Neural cell (in vitro differentiated cells): ENCODE measurements at regions not wholly inside any gene's neighbourhood (a gene's known extent, or its start where the extent isn't known, plus 50 kb on each side); places are given as distances from the start of the nearest gene placed in this dataset.

Source experiments
- H2AFZ ChIP-seq: fragments of 200-600, 300-800 bp; sonication (generic), shearing (Covaris generic); 2 replicates; pipeline ENCODE4 v1.6.0; 2014; ENCODE audit warnings: low read depth, mild to moderate bottlenecking, antibody characterized with exemption, low read length, moderate library complexity
- H3F3A ChIP-seq: fragments of 200-600 bp; shearing (Covaris generic); 2 replicates; pipeline ENCODE4 v1.6.1; 2016; ENCODE audit warnings: mild to moderate bottlenecking, moderate library complexity, mixed read lengths, antibody characterized with exemption, low read length; ENCODE audit not compliant: insufficient read depth, poor library complexity, severe bottlenecking
- H3K27ac ChIP-seq: fragments of 200-600, 300-800 bp; sonication (generic), shearing (Covaris generic); 2 replicates; pipeline ENCODE4 v1.5.1; 2014; ENCODE audit warnings: mild to moderate bottlenecking, low read length, moderate library complexity
- H3K27me3 ChIP-seq: fragments of 300-800, 200-600 bp; sonication (generic), shearing (Covaris generic); 2 replicates; pipeline ENCODE4 v1.6.0; 2014; ENCODE audit warnings: mild to moderate bottlenecking, low read depth, low read length, moderate library complexity; ENCODE audit not compliant: insufficient read depth
- H3K36me3 ChIP-seq: fragments of 300-800, 200-600 bp; sonication (generic), shearing (Covaris generic); 2 replicates; pipeline ENCODE4 v1.5.1; 2014; ENCODE audit warnings: mild to moderate bottlenecking, antibody characterized with exemption, low read length, moderate library complexity; ENCODE audit not compliant: insufficient read depth
- H3K4me2 ChIP-seq: fragments of 300-800, 200-600 bp; sonication (generic), shearing (Covaris generic); 2 replicates; pipeline ENCODE4 v1.6.0; 2014; ENCODE audit warnings: mild to moderate bottlenecking, low read length
- H3K4me3 ChIP-seq: fragments of 300-800, 200-600 bp; sonication (generic), shearing (Covaris generic); 2 replicates; pipeline ENCODE4 v1.5.1; 2014; ENCODE audit warnings: mild to moderate bottlenecking, low read length, moderate library complexity
- H3K79me2 ChIP-seq: fragments of 200-600 bp; shearing (Covaris generic); replicated peaks from 2 replicates; pipeline ENCODE4 v1.6.0; 2014; ENCODE audit warnings: mild to moderate bottlenecking, low read length, moderate library complexity; ENCODE audit not compliant: insufficient read depth
- H3K9ac ChIP-seq: fragments of 300-800, 200-600 bp; sonication (generic), shearing (Covaris generic); 2 replicates; pipeline ENCODE4 v1.6.1; 2016; ENCODE audit warnings: mild to moderate bottlenecking, low read length, mixed read lengths
- H3K9me2 ChIP-seq: fragments of 200-600 bp; shearing (Covaris generic); 2 replicates; pipeline ENCODE4 v1.6.1; 2016; ENCODE audit warnings: mild to moderate bottlenecking, low read length, mixed read lengths; ENCODE audit not compliant: insufficient read depth
- H3K9me3 ChIP-seq: fragments of 200-600, 300-800 bp; sonication (generic), shearing (Covaris generic); 2 replicates; pipeline ENCODE4 v1.6.1; 2016; ENCODE audit warnings: mild to moderate bottlenecking, mixed run types, low read length, moderate library complexity, mixed read lengths
- H4K20me1 ChIP-seq: fragments of 200-600 bp; shearing (Covaris generic); 2 replicates; pipeline ENCODE4 v1.6.1; 2016; ENCODE audit warnings: mild to moderate bottlenecking, mixed run types; ENCODE audit not compliant: insufficient read depth
- CTCF ChIP-seq: fragments of 450-650 bp; IDR thresholded peaks from 2 replicates; pipeline ENCODE4 v1.5.1; 2014; ENCODE audit warnings: antibody characterized with exemption, mild to moderate bottlenecking, moderate library complexity; ENCODE audit not compliant: poor library complexity, severe bottlenecking
- EP300 ChIP-seq: fragments of 450-650 bp; conservative IDR thresholded peaks from 2 replicates; pipeline ENCODE4 v1.6.1; 2014; ENCODE audit warnings: antibody characterized with exemption, mild to moderate bottlenecking, moderate library complexity; ENCODE audit not compliant: poor library complexity, severe bottlenecking
- EZH2 ChIP-seq: fragments of 200-600, 300-800 bp; shearing (Covaris generic), sonication (generic); IDR thresholded peaks from 2 replicates; pipeline ENCODE4 v1.6.1; 2014; ENCODE audit warnings: antibody characterized with exemption, low read length, borderline replicate concordance, mild to moderate bottlenecking; ENCODE audit not compliant: insufficient read depth, poor library complexity, severe bottlenecking
- MXI1 ChIP-seq: fragments of 450-650 bp; conservative IDR thresholded peaks from 2 replicates; pipeline ENCODE4 v1.6.1; 2014; ENCODE audit warnings: antibody characterized with exemption, mild to moderate bottlenecking; ENCODE audit not compliant: poor library complexity, severe bottlenecking
- POLR2AphosphoS5 ChIP-seq: IDR thresholded peaks from 2 replicates; pipeline ENCODE4 v1.6.1; 2012
- RAD21 ChIP-seq: fragments of 450-650 bp; conservative IDR thresholded peaks from 2 replicates; pipeline ENCODE4 v1.6.1; 2014; ENCODE audit warnings: antibody characterized with exemption, mild to moderate bottlenecking, moderate library complexity
- REST ChIP-seq: IDR thresholded peaks from 2 replicates; pipeline ENCODE4 v1.6.1; 2012; ENCODE audit warnings: borderline replicate concordance
- SMC3 ChIP-seq: fragments of 450-650 bp; conservative IDR thresholded peaks from 2 replicates; pipeline ENCODE4 v1.6.1; 2014; ENCODE audit warnings: antibody characterized with exemption, mild to moderate bottlenecking, moderate library complexity; ENCODE audit not compliant: poor library complexity
- TAF1 ChIP-seq: IDR thresholded peaks from 2 replicates; pipeline ENCODE4 v1.6.1; 2012; ENCODE audit warnings: low read depth

DNA sequence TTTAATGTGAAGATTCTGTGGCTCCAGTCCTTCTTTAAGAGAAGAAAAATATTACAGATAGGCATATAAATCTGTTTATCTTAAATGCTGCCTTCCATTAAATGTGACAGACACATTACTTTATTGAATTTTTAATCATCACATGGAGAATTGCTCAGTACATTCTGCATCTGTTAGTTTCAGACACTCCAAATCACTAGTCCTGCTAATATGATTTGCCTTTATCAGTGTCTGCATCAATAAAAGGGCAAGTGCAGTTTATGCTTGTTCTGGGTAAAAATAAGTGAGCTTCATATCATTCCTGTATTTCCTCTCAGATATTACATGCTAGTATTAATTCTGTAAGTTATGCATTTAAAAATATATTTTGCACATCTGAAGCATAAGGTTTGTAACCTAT, 666.4 kb downstream of the TECRL start:
- no peaks in the 10 kb centered on the region for H4K20me1 ChIP-seq
- H3K36me3 ChIP-seq, result no peaks in the 10 kb centered on the region
- no peak overlapping the region for H3K4me3 ChIP-seq
- H3K79me2 ChIP-seq, result no peaks in the 10 kb centered on the region
- H3K9me3 ChIP-seq, result no peaks in the 10 kb centered on the region
- no peaks in the 10 kb centered on the region for H3K27me3 ChIP-seq
- H3F3A ChIP-seq, result no peaks in the 10 kb centered on the region
- no peak overlapping the region for H2AFZ ChIP-seq
- no peaks in the 10 kb centered on the region for H3K9me2 ChIP-seq
- H3K27ac ChIP-seq, result no peak overlapping the region
- H3K9ac ChIP-seq, result no peak overlapping the region
- TF ChIP-seq CTCF (no peak), EP300 (no peak), RAD21 (no peak), SMC3 (no peak), POLR2AphosphoS5 (no peak), EZH2 (no peak), REST (no peak), MXI1 (no peak), TAF1 (no peak)
- H3K4me2 ChIP-seq, result no peak overlapping the region

- no peak overlapping the region for H3K27ac ChIP-seq
- H3F3A ChIP-seq, result no peaks in the 10 kb centered on the region
- no peaks in the 10 kb centered on the region for H4K20me1 ChIP-seq
- no peaks in the 10 kb centered on the region for H3K79me2 ChIP-seq
- H3K4me3 ChIP-seq, result no peak overlapping the region
- H3K36me3 ChIP-seq, result no peaks in the 10 kb centered on the region
- TF ChIP-seq POLR2AphosphoS5 (no peak), MXI1 (no peak), TAF1 (no peak), EP300 (no peak), CTCF (no peak), EZH2 (no peak), SMC3 (no peak), REST (no peak), RAD21 (no peak)
- no peak overlapping the region for H3K9ac ChIP-seq
- no peak overlapping the region for H2AFZ ChIP-seq
- no peaks in the 10 kb centered on the region for H3K9me2 ChIP-seq
- no peaks in the 10 kb centered on the region for H3K27me3 ChIP-seq
- no peak overlapping the region for H3K4me2 ChIP-seq
- H3K9me3 ChIP-seq, result no peaks in the 10 kb centered on the region
Observed at GRCh38 chr4:63729519-63729918, 679.7 kb downstream of the TECRL start.
